K562 (cell line): ENCODE measurements at regions not wholly inside any gene's neighbourhood (a gene's known extent, or its start where the extent isn't known, plus 50 kb on each side); places are given as distances from the start of the nearest gene placed in this dataset.

ENCODE experiments used
- ATAC-seq: fragments of 200-7000 bp; cut with Tn5 transposase; 3 replicates; pipeline ENCODE4 v1.9.1; 2020; ENCODE audit warnings: moderate library complexity
- BruUV-seq: library from RNA; stranded (reverse); fragments of 400-500 nt; replicated peaks from 2 replicates; lab custom pipeline; 2021; lab: Mats Ljungman, UMichigan
- CTCF ChIA-PET: fragments of 300-600 bp; formaldehyde crosslinking; extraction: SDS; loops from one replicate; lab custom pipeline; 2021; ENCODE audit warnings: low intra/inter-chr PET ratio; lab: Yijun Ruan, JAX
- POLR2A ChIA-PET: fragments of 300-600, 350-650 bp; sonication (Branson Sonifier 250); formaldehyde crosslinking; extraction: SDS; loops from one replicate; lab custom pipeline; 2021; ENCODE audit warnings: antibody characterized with exemption, inconsistent platforms; lab: Yijun Ruan, JAX
- DNase-seq, 4 experiments: peaks; one replicate each; pipeline versions ENCODE4 v3.0.0 to v3.0.0-alpha.2; 2011 to 2018; ENCODE audit warnings: low spot score in 3 of 4, mixed read lengths in 3 of 4; ENCODE audit errors: extremely low read depth in 1 of 4
- FAIRE-seq: peaks from 2 replicates; lab custom pipeline; 2011; peaks lifted over from hg19 to GRCh38; lab: Jason Lieb, UNC
- H2AFZ ChIP-seq: 2 replicates; pipeline ENCODE4 v1.6.0; 2011; ENCODE audit warnings: low read depth, low read length, control low read depth, inconsistent platforms
- H3K27ac ChIP-seq: fragments of 200-600 bp; 3 replicates; pipeline ENCODE4 v1.8.0; 2011; ENCODE audit warnings: low read depth, mild to moderate bottlenecking, control low read depth, inconsistent platforms, low read length, moderate library complexity, mixed read lengths; ENCODE audit errors: extremely low read depth
- H3K27me3 ChIP-seq, 2 experiments: fragments of 300-600 bp in 1 of 2; 2 replicates in 1 of 2; 3 replicates in 1 of 2; pipeline versions ENCODE4 v1.6.0 to v1.8.0; 2011; ENCODE audit warnings: inconsistent platforms in 2 of 2, low read length in 2 of 2, mild to moderate bottlenecking in 1 of 2, mixed read lengths in 1 of 2, moderate library complexity in 1 of 2; ENCODE audit not compliant: control insufficient read depth in 2 of 2, insufficient read depth in 2 of 2
- H3K36me3 ChIP-seq: fragments of 300-600 bp; 3 replicates; pipeline ENCODE4 v1.8.0; 2011; ENCODE audit warnings: mild to moderate bottlenecking, low read length, inconsistent platforms; ENCODE audit not compliant: control insufficient read depth, insufficient read depth
- H3K4me1 ChIP-seq, 2 experiments: fragments of 200-600 bp in 1 of 2; replicated peaks in 1 of 2; 2 replicates in 1 of 2; 3 replicates in 1 of 2; pipeline versions ENCODE4 v1.5.1 to v1.8.0; 2011; ENCODE audit warnings: inconsistent platforms in 2 of 2, low read length in 2 of 2, mild to moderate bottlenecking in 1 of 2, mixed read lengths in 1 of 2, moderate library complexity in 1 of 2; ENCODE audit not compliant: control insufficient read depth in 2 of 2, insufficient read depth in 2 of 2
- H3K4me2 ChIP-seq: 2 replicates; pipeline ENCODE4 v1.6.1; 2011; ENCODE audit warnings: low read length, control low read depth, inconsistent platforms, mixed read lengths; ENCODE audit not compliant: insufficient read depth
- H3K4me3 ChIP-seq: fragments of 200-600 bp; sonication (generic), shearing (Covaris generic); 2 replicates; pipeline ENCODE4 v1.5.1; 2016; ENCODE audit warnings: control low read depth, inconsistent platforms
- H3K79me2 ChIP-seq: fragments of 200-600 bp; 3 replicates; pipeline ENCODE4 v1.8.0; 2011; ENCODE audit warnings: low read length, inconsistent platforms; ENCODE audit not compliant: control insufficient read depth, insufficient read depth
- H3K9ac ChIP-seq, 2 experiments: 2 replicates each; pipeline versions ENCODE4 v1.6.0 to v1.6.1; 2011; ENCODE audit warnings: low read depth in 2 of 2, low read length in 2 of 2, control low read depth in 1 of 2, inconsistent platforms in 1 of 2, mild to moderate bottlenecking in 1 of 2, mixed read lengths in 1 of 2; ENCODE audit not compliant: insufficient read depth in 1 of 2
- H3K9me1 ChIP-seq: one replicate; pipeline ENCODE4 v1.6.0; 2011; ENCODE audit warnings: inconsistent platforms, mild to moderate bottlenecking, low read length, moderate library complexity; ENCODE audit not compliant: control insufficient read depth, insufficient read depth
- H3K9me3 ChIP-seq: replicated peaks from 2 replicates; pipeline ENCODE4 v1.5.1; 2011; ENCODE audit warnings: low read depth, low read length, inconsistent platforms; ENCODE audit not compliant: control insufficient read depth, insufficient read depth
- H4K20me1 ChIP-seq: replicated peaks from 2 replicates; pipeline ENCODE4 v1.6.1; 2011; ENCODE audit warnings: low read length, inconsistent platforms, mixed read lengths; ENCODE audit not compliant: control insufficient read depth, insufficient read depth
- GATAD2B ChIP-seq: fragments of 450-650 bp; IDR thresholded peaks from 2 replicates; pipeline ENCODE4 v1.6.1; 2017; ENCODE audit warnings: mild to moderate bottlenecking, borderline replicate concordance
- ZBTB40 ChIP-seq, 2 experiments: fragments of 450-650 bp in 1 of 2; sonication (generic) in 1 of 2; formaldehyde crosslinking in 1 of 2; IDR thresholded peaks; 2 replicates each; pipeline versions ENCODE4 v1.7.1 to v1.9.0; 2016 to 2022; ENCODE audit warnings: inconsistent platforms in 1 of 2, mild to moderate bottlenecking in 1 of 2, missing genetic modification reagents in 1 of 2
- WGBS: fragments of 100-300 bp; shearing (Covaris generic); methylation state at CpG from one replicate; pipeline ENCODE4 v1.1.6; 2016; ENCODE audit warnings: low coverage, mixed read lengths; ENCODE audit not compliant: insufficient coverage; ENCODE audit errors: missing lambda C conversion rate; 5-methylcytosine and 5-hydroxymethylcytosine counted together
- in situ Hi-C: fragments of 300-500 bp; cut with MboI; formaldehyde crosslinking; loops from 4 replicates; pipeline ENCODE4 v1.15.0; 2018; ENCODE audit warnings: inconsistent platforms, mixed read lengths
- intact Hi-C: fragments of 100-400 bp; cut with micrococcal nuclease; formaldehyde crosslinking; loops from 2 replicates; pipeline ENCODE4 v1.14.2; 2022

DNA sequence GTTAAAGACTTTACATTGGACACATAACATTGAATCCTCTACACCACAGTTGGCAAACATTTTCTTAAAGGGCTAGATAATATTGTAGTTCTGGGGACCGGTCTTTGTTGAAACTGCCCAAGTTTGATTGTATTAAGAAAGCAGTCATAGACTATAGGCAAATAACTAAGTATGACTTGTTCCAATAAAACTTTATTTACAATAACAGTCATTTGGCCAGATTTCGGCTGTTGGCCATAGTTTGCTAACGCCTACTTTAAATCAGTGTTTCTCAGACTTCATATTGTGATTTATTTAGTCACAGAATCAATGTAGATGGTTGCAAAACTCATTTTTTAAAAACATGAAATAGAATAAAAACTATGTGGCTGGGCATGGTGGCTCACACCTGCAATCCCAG is 531.8 kb downstream of the XYLT1 start:
- TF ChIP-seq ZBTB40 (IDR thresholded peaks at IDR 0.05) (peak; percentile 83), ZBTB40 (CRISPR knock-in tag; IDR thresholded peaks at IDR 0.05) (peak; percentile 56; the same call in 1 of the 2 replicates), GATAD2B (no peak)
- ChIA-PET CTCF (interaction anchor here (0.7 kb wide), 1 partner anchor 78 kb away, joined by 3 read pairs; no protein-coding TSS in a partner anchor), POLR2A (no interaction called here)
- Histone ChIP-seq H3K27me3 (peaks cover 0 to 2% of the 10 kb centered on the region in 2 experiments; a peak in 2 of 5 replicates), H3K9ac (no peak overlapping the region), H3K79me2 (no peaks in the 10 kb centered on the region), H3K9me1 (no peaks in the 10 kb centered on the region), H3K9me3 (no peaks in the 10 kb centered on the region), H3K36me3 (no peaks in the 10 kb centered on the region), H3K27ac (no peak overlapping the region), H4K20me1 (no peaks in the 10 kb centered on the region), H2AFZ (no peak overlapping the region), H3K4me1 (peaks cover 0 to 2% of the 10 kb centered on the region in 2 experiments; a peak in 1 of 5 replicates), H3K4me3 (no peak overlapping the region), H3K4me2 (no peak overlapping the region)
- ATAC-seq, result no peak
- no peak for DNase-seq
- BruUV-seq, result no TSS peak
- intact Hi-C loops, result no loop called here
- in situ Hi-C loops, result no loop called here
- 47% methylated on average over 3 of the region's 3 CpGs for WGBS
- FAIRE-seq, result no peak
